A549 (cell line): ENCODE measurements at regions not wholly inside any gene's neighbourhood (a gene's known extent, or its start where the extent isn't known, plus 50 kb on each side); places are given as distances from the start of the nearest gene placed in this dataset.

Experiments used
- ATAC-seq, 2 experiments: fragments of 200-7000 bp in 1 of 2; fragments of >200 bp in 1 of 2; cut with Nextera tagmentation in 1 of 2; cut with Tn5 transposase in 1 of 2; 3 replicates each; pipeline versions ENCODE4 v1.8.0 to v1.9.1; 2018 to 2020; ENCODE audit warnings: mild to moderate bottlenecking in 1 of 2, moderate library complexity in 1 of 2
- CTCF ChIA-PET: fragments of 300-600 bp; sonication (Branson Sonifier 250); formaldehyde crosslinking; extraction: SDS; loops from one replicate; lab custom pipeline; 2021; ENCODE audit warnings: antibody characterized with exemption, inconsistent platforms; lab: Yijun Ruan, JAX
- POLR2A ChIA-PET: fragments of 350-600 bp; formaldehyde crosslinking; extraction: SDS; loops from one replicate; lab custom pipeline; 2021; ENCODE audit warnings: antibody characterized with exemption, inconsistent platforms; lab: Yijun Ruan, JAX
- DNase-seq, 2 experiments: peaks; one replicate each; pipeline versions ENCODE4 v3.0.0 to v3.0.0-alpha.2; 2011 to 2016; ENCODE audit warnings: low read depth in 1 of 2, low spot score in 1 of 2
- FAIRE-seq: peaks from 2 replicates; lab custom pipeline; 2011; peaks lifted over from hg19 to GRCh38; lab: Jason Lieb, UNC
- H3K27ac ChIP-seq, 2 experiments: fragments of >200 bp; sonication (Bioruptor Twin); formaldehyde crosslinking; 3 replicates each; pipeline ENCODE4 v1.5.1; 2016 to 2017
- H3K4me1 ChIP-seq: fragments of >200 bp; sonication (Bioruptor Twin); formaldehyde crosslinking; 3 replicates; pipeline ENCODE4 v1.6.1; 2016
- H3K4me2 ChIP-seq: fragments of >200 bp; sonication (Bioruptor Twin); formaldehyde crosslinking; 3 replicates; pipeline ENCODE4 v1.6.1; 2016
- H3K4me3 ChIP-seq: fragments of >200 bp; sonication (Bioruptor Twin); formaldehyde crosslinking; 3 replicates; pipeline ENCODE4 v1.5.1; 2016
- H3K9me3 ChIP-seq: fragments of >200 bp; sonication (Bioruptor Twin); formaldehyde crosslinking; 3 replicates; pipeline ENCODE4 v1.6.1; 2016
- FOSL2 ChIP-seq, 2 experiments: fragments of 450-650 bp in 1 of 2; fragments of >200 bp in 1 of 2; sonication (Bioruptor Twin) in 1 of 2; formaldehyde crosslinking; IDR thresholded peaks; 2 replicates each; pipeline versions ENCODE4 v1.5.0 to v1.6.1; 2016 to 2020; ENCODE audit warnings: mild to moderate bottlenecking in 1 of 2, moderate library complexity in 1 of 2
- HOXB5 ChIP-seq: fragments of 250-450 bp; sonication (Bioruptor Pico); IDR thresholded peaks from 2 replicates; pipeline ENCODE4 v1.5.0; 2020; ENCODE audit warnings: mild to moderate bottlenecking, moderate library complexity
- JUN ChIP-seq, 2 experiments: fragments of >200 bp; sonication (Bioruptor Twin); formaldehyde crosslinking; IDR thresholded peaks; 2 replicates in 1 of 2; 3 replicates in 1 of 2; pipeline ENCODE4 v1.6.1; 2016 to 2017
- KDM5A ChIP-seq: fragments of 200-600 bp; sonication (generic); IDR thresholded peaks from 2 replicates; pipeline ENCODE4 v1.6.1; 2016; ENCODE audit warnings: antibody characterized with exemption, mild to moderate bottlenecking
- MAFK ChIP-seq: fragments of 450-650 bp; IDR thresholded peaks from 2 replicates; pipeline ENCODE4 v1.6.1; 2014; ENCODE audit not compliant: partially characterized antibody
- MYC ChIP-seq: IDR thresholded peaks from 2 replicates; pipeline ENCODE4 v1.6.1; 2012; ENCODE audit warnings: mild to moderate bottlenecking, inconsistent platforms, low read length, improper control_type of control experiment, borderline replicate concordance
- NPAS2 ChIP-seq: fragments of 250-450 bp; sonication (Bioruptor Pico); IDR thresholded peaks from 2 replicates; pipeline ENCODE4 v1.8.0; 2022; ENCODE audit warnings: mild to moderate bottlenecking, moderate library complexity, borderline replicate concordance
- POLR2A ChIP-seq: IDR thresholded peaks from 2 replicates; pipeline ENCODE4 v1.6.1; 2012; ENCODE audit warnings: mild to moderate bottlenecking, low read length
- POLR2AphosphoS2 ChIP-seq: conservative IDR thresholded peaks from 2 replicates; pipeline ENCODE4 v1.6.1; 2012; ENCODE audit warnings: low read length, improper control_type of control experiment, inconsistent platforms
- RAD21 ChIP-seq, 2 experiments: fragments of >200 bp in 1 of 2; sonication (Bioruptor Twin) in 1 of 2; formaldehyde crosslinking in 1 of 2; IDR thresholded peaks in 1 of 2; conservative IDR thresholded peaks in 1 of 2; 2 replicates in 1 of 2; 3 replicates in 1 of 2; pipeline ENCODE4 v1.6.1; 2012 to 2018; ENCODE audit warnings: inconsistent platforms in 1 of 2
- SMC3 ChIP-seq: fragments of >200 bp; sonication (Bioruptor Twin); formaldehyde crosslinking; IDR thresholded peaks from 3 replicates; pipeline ENCODE4 v1.6.1; 2018; ENCODE audit warnings: inconsistent platforms
- WGBS: methylation state at CpG from one replicate; pipeline ENCODE4 v1.1.6; 2017; ENCODE audit errors: missing lambda C conversion rate; 5-methylcytosine and 5-hydroxymethylcytosine counted together
- TF ChIP-seq, protein P1 (sequence below): fragments of 200-600 bp; sonication (generic); IDR thresholded peaks from 2 replicates; pipeline ENCODE4 v1.6.1; 2016; ENCODE audit warnings: antibody characterized with exemption, mild to moderate bottlenecking, moderate library complexity
- TF ChIP-seq, protein P2 (sequence below): IDR thresholded peaks from 2 replicates; pipeline ENCODE4 v1.6.1; 2012
- TF ChIP-seq, protein P3 (sequence below): fragments of 150-350 bp; IDR thresholded peaks from 2 replicates; pipeline ENCODE4 v1.6.1; 2014; ENCODE audit warnings: low read depth, mild to moderate bottlenecking, low read length
- TF ChIP-seq, protein P4 (sequence below): fragments of >200 bp; sonication (Bioruptor Twin); formaldehyde crosslinking; IDR thresholded peaks from 2 replicates; pipeline ENCODE4 v1.6.1; 2016
- TF ChIP-seq, protein P5 (sequence below): IDR thresholded peaks from 2 replicates; pipeline ENCODE4 v1.6.1; 2012; ENCODE audit warnings: low read depth, borderline replicate concordance

DNA sequence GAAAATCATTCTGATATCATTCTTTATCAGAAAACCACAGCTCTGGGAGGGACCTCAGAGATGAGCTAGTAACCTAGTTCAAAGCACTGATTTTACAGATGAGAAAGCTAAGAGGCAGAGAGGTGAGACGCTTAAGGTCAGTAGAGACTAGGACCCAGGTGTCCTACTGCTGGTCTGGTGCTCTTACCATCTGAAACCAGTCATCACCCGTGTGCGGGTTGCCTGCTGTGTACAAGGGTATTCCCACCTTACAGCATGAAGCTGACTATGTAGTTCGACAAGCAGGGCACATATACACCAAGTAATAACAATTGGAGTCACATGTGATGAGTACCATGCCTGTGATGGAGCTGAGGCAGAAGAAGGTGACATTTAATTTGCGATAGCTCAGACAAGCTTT lies 133.7 kb downstream of the ADAMTS15 start:
- DNase-seq: no peak
- no peak for TF ChIP-seq HOXB5
- no peak for TF ChIP-seq JUN (IDR thresholded peaks at IDR 0.05)
- TF ChIP-seq, protein P1, sequence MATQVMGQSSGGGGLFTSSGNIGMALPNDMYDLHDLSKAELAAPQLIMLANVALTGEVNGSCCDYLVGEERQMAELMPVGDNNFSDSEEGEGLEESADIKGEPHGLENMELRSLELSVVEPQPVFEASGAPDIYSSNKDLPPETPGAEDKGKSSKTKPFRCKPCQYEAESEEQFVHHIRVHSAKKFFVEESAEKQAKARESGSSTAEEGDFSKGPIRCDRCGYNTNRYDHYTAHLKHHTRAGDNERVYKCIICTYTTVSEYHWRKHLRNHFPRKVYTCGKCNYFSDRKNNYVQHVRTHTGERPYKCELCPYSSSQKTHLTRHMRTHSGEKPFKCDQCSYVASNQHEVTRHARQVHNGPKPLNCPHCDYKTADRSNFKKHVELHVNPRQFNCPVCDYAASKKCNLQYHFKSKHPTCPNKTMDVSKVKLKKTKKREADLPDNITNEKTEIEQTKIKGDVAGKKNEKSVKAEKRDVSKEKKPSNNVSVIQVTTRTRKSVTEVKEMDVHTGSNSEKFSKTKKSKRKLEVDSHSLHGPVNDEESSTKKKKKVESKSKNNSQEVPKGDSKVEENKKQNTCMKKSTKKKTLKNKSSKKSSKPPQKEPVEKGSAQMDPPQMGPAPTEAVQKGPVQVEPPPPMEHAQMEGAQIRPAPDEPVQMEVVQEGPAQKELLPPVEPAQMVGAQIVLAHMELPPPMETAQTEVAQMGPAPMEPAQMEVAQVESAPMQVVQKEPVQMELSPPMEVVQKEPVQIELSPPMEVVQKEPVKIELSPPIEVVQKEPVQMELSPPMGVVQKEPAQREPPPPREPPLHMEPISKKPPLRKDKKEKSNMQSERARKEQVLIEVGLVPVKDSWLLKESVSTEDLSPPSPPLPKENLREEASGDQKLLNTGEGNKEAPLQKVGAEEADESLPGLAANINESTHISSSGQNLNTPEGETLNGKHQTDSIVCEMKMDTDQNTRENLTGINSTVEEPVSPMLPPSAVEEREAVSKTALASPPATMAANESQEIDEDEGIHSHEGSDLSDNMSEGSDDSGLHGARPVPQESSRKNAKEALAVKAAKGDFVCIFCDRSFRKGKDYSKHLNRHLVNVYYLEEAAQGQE: no peak
- no peak for TF ChIP-seq MAFK
- TF ChIP-seq POLR2A: no peak
- TF ChIP-seq POLR2AphosphoS2: no peak
- TF ChIP-seq, all 56 proteins: peak for 0
- Histone ChIP-seq H3K9me3 (no peaks in the 10 kb centered on the region), H3K4me3 (no peak overlapping the region), H3K4me2 (no peak overlapping the region), H3K4me1 (peaks cover 30% of the 10 kb centered on the region), H3K27ac (peak overlapping the region; percentile 71 to 81; a peak in 5 of 6 replicates)
- ChIA-PET POLR2A (no interaction called here), CTCF (interaction anchor here (1.9 kb wide), 1 partner anchor 280 kb away, joined by 6 read pairs; no protein-coding TSS in a partner anchor)
- whole genome bisulfite sequencing: 84% methylated on average over 5 of the region's 5 CpGs
- no peak for ATAC-seq
- no peak for FAIRE-seq

DNA sequence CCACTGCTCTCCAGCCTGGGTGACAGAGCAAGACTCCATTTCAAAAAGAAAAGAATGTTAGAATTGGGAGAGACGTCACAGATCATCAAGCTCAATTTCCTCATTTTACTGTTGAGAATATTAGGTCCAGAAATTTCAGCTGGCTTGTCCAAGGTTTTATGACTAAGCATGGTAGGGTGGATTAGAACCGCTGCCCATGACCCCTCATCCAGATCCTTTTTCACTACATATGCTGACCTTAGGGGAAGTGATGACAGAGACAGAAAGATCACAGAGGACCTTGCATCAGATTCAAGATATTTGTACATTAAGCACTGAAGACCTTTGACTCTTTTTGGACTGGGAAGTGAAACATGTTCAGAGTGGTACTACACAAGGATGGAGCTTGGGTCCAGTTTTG lies 134.5 kb downstream of the ADAMTS15 start:
- WGBS: 96% methylated on average over 2 of the region's 2 CpGs
- CTCF ChIA-PET: interaction anchor here (1.9 kb wide), 1 partner anchor 279 kb away, joined by 6 read pairs; no protein-coding TSS in a partner anchor
- H3K4me2 ChIP-seq: no peak overlapping the region

DNA sequence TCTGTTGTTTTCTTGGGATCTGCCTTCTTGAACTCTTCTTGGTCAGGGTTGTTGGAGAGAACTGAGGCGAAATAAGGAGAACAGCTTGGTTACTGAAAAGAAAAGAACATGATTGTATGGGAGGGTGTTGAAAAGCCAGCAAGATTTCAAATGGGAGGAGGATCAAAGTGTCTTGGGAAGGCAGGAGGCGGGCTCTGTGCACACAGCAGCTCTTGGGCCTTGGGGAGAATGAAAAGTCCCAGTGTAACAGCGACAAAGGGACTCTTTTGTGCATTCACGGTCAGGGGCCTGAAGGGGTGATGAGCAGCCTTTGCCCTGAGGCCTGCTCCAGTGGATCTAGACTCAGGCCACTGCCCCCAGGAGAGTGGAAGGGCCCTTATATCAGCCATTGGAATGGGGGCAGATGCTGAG lies 135.4 kb downstream of the ADAMTS15 start:
- Histone ChIP-seq H3K27ac (no peak overlapping the region), H3K4me2 (no peak overlapping the region), H3K4me3 (no peak overlapping the region), H3K9me3 (no peaks in the 10 kb centered on the region), H3K4me1 (peaks cover 30% of the 10 kb centered on the region)
- ChIA-PET CTCF (no interaction called here), POLR2A (no interaction called here)
- ATAC-seq (no peak), FAIRE-seq (no peak), DNase-seq (no peak)
- TF ChIP-seq RAD21 (conservative IDR thresholded peaks at IDR 0.05 in 1 of 2, IDR thresholded peaks at IDR 0.05 in 1 of 2): no peak
- no peak for TF ChIP-seq SMC3
- TF ChIP-seq NPAS2 (CRISPR knock-in tag): no peak
- no peak for TF ChIP-seq MYC
- 95% methylated on average over 4 of the region's 4 CpGs for WGBS

More for the DNA sequence above, 134.5 kb downstream of the ADAMTS15 start:
- POLR2A ChIA-PET: no interaction called here
- FAIRE-seq (no peak), DNase-seq (no peak), ATAC-seq (no peak)
- Histone ChIP-seq H3K27ac (no peak overlapping the region), H3K4me3 (no peak overlapping the region), H3K9me3 (no peaks in the 10 kb centered on the region), H3K4me1 (peaks cover 30% of the 10 kb centered on the region)
- TF ChIP-seq, protein P2, sequence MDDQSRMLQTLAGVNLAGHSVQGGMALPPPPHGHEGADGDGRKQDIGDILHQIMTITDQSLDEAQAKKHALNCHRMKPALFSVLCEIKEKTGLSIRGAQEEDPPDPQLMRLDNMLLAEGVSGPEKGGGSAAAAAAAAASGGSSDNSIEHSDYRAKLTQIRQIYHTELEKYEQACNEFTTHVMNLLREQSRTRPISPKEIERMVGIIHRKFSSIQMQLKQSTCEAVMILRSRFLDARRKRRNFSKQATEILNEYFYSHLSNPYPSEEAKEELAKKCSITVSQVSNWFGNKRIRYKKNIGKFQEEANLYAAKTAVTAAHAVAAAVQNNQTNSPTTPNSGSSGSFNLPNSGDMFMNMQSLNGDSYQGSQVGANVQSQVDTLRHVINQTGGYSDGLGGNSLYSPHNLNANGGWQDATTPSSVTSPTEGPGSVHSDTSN: no peak
- TF ChIP-seq, protein P3, sequence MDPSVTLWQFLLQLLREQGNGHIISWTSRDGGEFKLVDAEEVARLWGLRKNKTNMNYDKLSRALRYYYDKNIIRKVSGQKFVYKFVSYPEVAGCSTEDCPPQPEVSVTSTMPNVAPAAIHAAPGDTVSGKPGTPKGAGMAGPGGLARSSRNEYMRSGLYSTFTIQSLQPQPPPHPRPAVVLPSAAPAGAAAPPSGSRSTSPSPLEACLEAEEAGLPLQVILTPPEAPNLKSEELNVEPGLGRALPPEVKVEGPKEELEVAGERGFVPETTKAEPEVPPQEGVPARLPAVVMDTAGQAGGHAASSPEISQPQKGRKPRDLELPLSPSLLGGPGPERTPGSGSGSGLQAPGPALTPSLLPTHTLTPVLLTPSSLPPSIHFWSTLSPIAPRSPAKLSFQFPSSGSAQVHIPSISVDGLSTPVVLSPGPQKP: no peak
- TF ChIP-seq, protein P4, sequence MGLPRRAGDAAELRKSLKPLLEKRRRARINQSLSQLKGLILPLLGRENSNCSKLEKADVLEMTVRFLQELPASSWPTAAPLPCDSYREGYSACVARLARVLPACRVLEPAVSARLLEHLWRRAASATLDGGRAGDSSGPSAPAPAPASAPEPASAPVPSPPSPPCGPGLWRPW: no peak
- TF ChIP-seq KDM5A (no peak), FOSL2 (IDR thresholded peaks at IDR 0.05) (no peak), FOSL2 (CRISPR knock-in tag; IDR thresholded peaks at IDR 0.05) (no peak)
- TF ChIP-seq, protein P5, sequence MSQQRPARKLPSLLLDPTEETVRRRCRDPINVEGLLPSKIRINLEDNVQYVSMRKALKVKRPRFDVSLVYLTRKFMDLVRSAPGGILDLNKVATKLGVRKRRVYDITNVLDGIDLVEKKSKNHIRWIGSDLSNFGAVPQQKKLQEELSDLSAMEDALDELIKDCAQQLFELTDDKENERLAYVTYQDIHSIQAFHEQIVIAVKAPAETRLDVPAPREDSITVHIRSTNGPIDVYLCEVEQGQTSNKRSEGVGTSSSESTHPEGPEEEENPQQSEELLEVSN: no peak
